ENCODE measurements at regions not wholly inside any gene's neighbourhood (a gene's known extent, or its start where the extent isn't known, plus 50 kb on each side); places are given as distances from the start of the nearest gene placed in this dataset.

GRCh38 chr16:35196313-35196712 lies 1736.9 kb downstream of the TP53TG3F start:
- H2AFZ ChIP-seq (ENCODE audit: low read depth, low read length, poor library complexity, severe bottlenecking): no peak overlapping the region
- H3K36me3 ChIP-seq (ENCODE audit: control insufficient read depth in 1 of 2, insufficient read depth in 2 of 2, low read length in 2 of 2): no peaks in the 10 kb centered on the region
- H3K4me1 ChIP-seq (ENCODE audit: control insufficient read depth in 1 of 2, insufficient read depth in 2 of 2, low read length in 2 of 2): no peaks in the 10 kb centered on the region
- H3K79me2 ChIP-seq (ENCODE audit: insufficient read depth, low read length): no peaks in the 10 kb centered on the region
- no TSS peak for BruUV-seq (replicated peaks)
- H3K9ac ChIP-seq (ENCODE audit: low read length): no peak overlapping the region
- ATAC-seq: no peak
- H3K27me3 ChIP-seq (ENCODE audit: insufficient read depth, low read length): no peaks in the 10 kb centered on the region
- no peak for DNase-seq (ENCODE audit: low read depth, low spot score)
- H3K9me2 ChIP-seq (ENCODE audit: insufficient read depth): no peaks in the 10 kb centered on the region
- no peak overlapping the region for H3K4me3 ChIP-seq (replicated peaks in 1 of 2; ENCODE audit: low read depth in 1 of 2, low read length in 2 of 2)
- no peaks in the 10 kb centered on the region for H4K20me1 ChIP-seq (ENCODE audit: insufficient read depth)
- POLR2A ChIA-PET: no interaction called here
- peaks cover 5 to 29% of the 10 kb centered on the region in 2 experiments; a peak in 2 of 4 replicates for H3K9me3 ChIP-seq (ENCODE audit: control insufficient read depth in 1 of 2, insufficient read depth in 1 of 2, low read depth in 1 of 2, low read length in 2 of 2)
- intact Hi-C loops (cut with micrococcal nuclease): no loop called here
- CTCF ChIA-PET: no interaction called here
- RAD21 ChIA-PET (ENCODE audit: low non-redundant PET in 1 of 2, low total read pairs in 2 of 2, uncharacterized antibody in 2 of 2, unreplicated experiment in 2 of 2): no interaction called here
- H3K4me2 ChIP-seq (ENCODE audit: low read length): no peak overlapping the region
- H3K27ac ChIP-seq (ENCODE audit: low read depth, low read length): no peak overlapping the region
- TF ChIP-seq FOSL1 (IDR thresholded peaks at IDR 0.05; ENCODE audit: low read depth) (no peak), ELF1 (IDR thresholded peaks at IDR 0.05; ENCODE audit: borderline replicate concordance, low read depth) (no peak), POLR2AphosphoS5 (IDR thresholded peaks at IDR 0.05; ENCODE audit: low read depth, low read length) (no peak), SRF (IDR thresholded peaks at IDR 0.05; ENCODE audit: low read depth) (no peak), JUND (IDR thresholded peaks at IDR 0.05) (no peak), SIN3A (IDR thresholded peaks at IDR 0.05; ENCODE audit: low read depth) (no peak), EZH2phosphoT487 (IDR thresholded peaks at IDR 0.05; ENCODE audit: borderline replicate concordance) (no peak), EGR1 (IDR thresholded peaks at IDR 0.05; ENCODE audit: low read depth) (no peak), ZFX (IDR thresholded peaks at IDR 0.05) (no peak), EZH2 (IDR thresholded peaks at IDR 0.05) (no peak), ATF3 (IDR thresholded peaks at IDR 0.05) (no peak), SP1 (IDR thresholded peaks at IDR 0.05; ENCODE audit: low read depth) (no peak), TCF7L2 (IDR thresholded peaks at IDR 0.05; ENCODE audit: borderline replicate concordance, extremely low read depth, insufficient read depth, insufficient read length) (no peak)
- TF ChIP-seq, protein P1, sequence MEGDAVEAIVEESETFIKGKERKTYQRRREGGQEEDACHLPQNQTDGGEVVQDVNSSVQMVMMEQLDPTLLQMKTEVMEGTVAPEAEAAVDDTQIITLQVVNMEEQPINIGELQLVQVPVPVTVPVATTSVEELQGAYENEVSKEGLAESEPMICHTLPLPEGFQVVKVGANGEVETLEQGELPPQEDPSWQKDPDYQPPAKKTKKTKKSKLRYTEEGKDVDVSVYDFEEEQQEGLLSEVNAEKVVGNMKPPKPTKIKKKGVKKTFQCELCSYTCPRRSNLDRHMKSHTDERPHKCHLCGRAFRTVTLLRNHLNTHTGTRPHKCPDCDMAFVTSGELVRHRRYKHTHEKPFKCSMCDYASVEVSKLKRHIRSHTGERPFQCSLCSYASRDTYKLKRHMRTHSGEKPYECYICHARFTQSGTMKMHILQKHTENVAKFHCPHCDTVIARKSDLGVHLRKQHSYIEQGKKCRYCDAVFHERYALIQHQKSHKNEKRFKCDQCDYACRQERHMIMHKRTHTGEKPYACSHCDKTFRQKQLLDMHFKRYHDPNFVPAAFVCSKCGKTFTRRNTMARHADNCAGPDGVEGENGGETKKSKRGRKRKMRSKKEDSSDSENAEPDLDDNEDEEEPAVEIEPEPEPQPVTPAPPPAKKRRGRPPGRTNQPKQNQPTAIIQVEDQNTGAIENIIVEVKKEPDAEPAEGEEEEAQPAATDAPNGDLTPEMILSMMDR (IDR thresholded peaks at IDR 0.05 in 2 of 3, conservative IDR thresholded peaks at IDR 0.05 in 1 of 3; ENCODE audit: borderline replicate concordance in 1 of 3, insufficient read depth in 1 of 3, low read depth in 2 of 3, low read length in 2 of 3): no peak
- TF ChIP-seq, protein P2, sequence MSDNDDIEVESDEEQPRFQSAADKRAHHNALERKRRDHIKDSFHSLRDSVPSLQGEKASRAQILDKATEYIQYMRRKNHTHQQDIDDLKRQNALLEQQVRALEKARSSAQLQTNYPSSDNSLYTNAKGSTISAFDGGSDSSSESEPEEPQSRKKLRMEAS (IDR thresholded peaks at IDR 0.05): no peak
- TF ChIP-seq, protein P3, sequence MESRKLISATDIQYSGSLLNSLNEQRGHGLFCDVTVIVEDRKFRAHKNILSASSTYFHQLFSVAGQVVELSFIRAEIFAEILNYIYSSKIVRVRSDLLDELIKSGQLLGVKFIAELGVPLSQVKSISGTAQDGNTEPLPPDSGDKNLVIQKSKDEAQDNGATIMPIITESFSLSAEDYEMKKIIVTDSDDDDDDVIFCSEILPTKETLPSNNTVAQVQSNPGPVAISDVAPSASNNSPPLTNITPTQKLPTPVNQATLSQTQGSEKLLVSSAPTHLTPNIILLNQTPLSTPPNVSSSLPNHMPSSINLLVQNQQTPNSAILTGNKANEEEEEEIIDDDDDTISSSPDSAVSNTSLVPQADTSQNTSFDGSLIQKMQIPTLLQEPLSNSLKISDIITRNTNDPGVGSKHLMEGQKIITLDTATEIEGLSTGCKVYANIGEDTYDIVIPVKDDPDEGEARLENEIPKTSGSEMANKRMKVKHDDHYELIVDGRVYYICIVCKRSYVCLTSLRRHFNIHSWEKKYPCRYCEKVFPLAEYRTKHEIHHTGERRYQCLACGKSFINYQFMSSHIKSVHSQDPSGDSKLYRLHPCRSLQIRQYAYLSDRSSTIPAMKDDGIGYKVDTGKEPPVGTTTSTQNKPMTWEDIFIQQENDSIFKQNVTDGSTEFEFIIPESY (IDR thresholded peaks at IDR 0.05; ENCODE audit: extremely low read depth, insufficient replicate concordance, low read length): no peak

All from HCT116 (cell line).